HL-60 (cell line): ENCODE measurements at regions not wholly inside any gene's neighbourhood (a gene's known extent, or its start where the extent isn't known, plus 50 kb on each side); places are given as distances from the start of the nearest gene placed in this dataset.

Source experiments
- DNase-seq, 2 experiments: peaks; one replicate each; pipeline ENCODE4 v3.0.0-alpha.2; 2010 to 2020; ENCODE audit warnings: low read depth in 1 of 2, low spot score in 1 of 2
- H3K27ac ChIP-seq: fragments of 250-450 bp; sonication (Bioruptor Pico); replicated peaks from 2 replicates; pipeline ENCODE4 v1.5.1; 2020; ENCODE audit warnings: mild to moderate bottlenecking, moderate library complexity
- H3K27me3 ChIP-seq: fragments of 250-450 bp; sonication (Bioruptor Pico); 2 replicates; pipeline ENCODE4 v1.5.1; 2021; ENCODE audit warnings: mild to moderate bottlenecking, moderate library complexity; ENCODE audit not compliant: insufficient read depth, poor library complexity, severe bottlenecking
- H3K4me3 ChIP-seq: replicated peaks from 2 replicates; pipeline ENCODE4 v1.5.1; 2011; ENCODE audit warnings: mild to moderate bottlenecking, control low read depth, low read length; ENCODE audit not compliant: insufficient read depth
- CTCF ChIP-seq: IDR thresholded peaks from one replicate; pipeline ENCODE4 v1.5.1; 2011; ENCODE audit warnings: low read length, control low read depth, inconsistent platforms; ENCODE audit not compliant: insufficient read depth
- GABPA ChIP-seq: IDR thresholded peaks from 2 replicates; pipeline ENCODE4 v1.6.1; 2012; ENCODE audit warnings: low read depth
- POLR2AphosphoS5 ChIP-seq: IDR thresholded peaks from 2 replicates; pipeline ENCODE4 v1.6.1; 2012; ENCODE audit warnings: low read depth
- REST ChIP-seq: IDR thresholded peaks from 2 replicates; pipeline ENCODE4 v1.6.1; 2012; ENCODE audit warnings: low read depth; ENCODE audit not compliant: insufficient replicate concordance
- SPI1 ChIP-seq: IDR thresholded peaks from 2 replicates; pipeline ENCODE4 v1.6.1; 2012; ENCODE audit warnings: low read depth, mild to moderate bottlenecking, borderline replicate concordance

GRCh38 chr2:57479981-57480380, 566.6 kb upstream of the VRK2 start:
- Histone ChIP-seq H3K4me3 (no peak overlapping the region), H3K27ac (no peak overlapping the region), H3K27me3 (no peaks in the 10 kb centered on the region)
- no peak for DNase-seq
- TF ChIP-seq CTCF (no peak), GABPA (no peak), REST (no peak), POLR2AphosphoS5 (no peak), SPI1 (no peak)

- Histone ChIP-seq H3K27ac (no peak overlapping the region), H3K4me3 (no peak overlapping the region), H3K27me3 (no peaks in the 10 kb centered on the region)
- no peak for TF ChIP-seq POLR2AphosphoS5
- no peak for TF ChIP-seq GABPA
- no peak for TF ChIP-seq CTCF
- no peak for TF ChIP-seq REST
- no peak for TF ChIP-seq SPI1
- no peak for DNase-seq
Observed at GRCh38 chr2:57488061-57488460, 558.5 kb upstream of the VRK2 start.

- Histone ChIP-seq H3K4me3 (no peak overlapping the region), H3K27me3 (no peaks in the 10 kb centered on the region), H3K27ac (peak overlapping the region; percentile 49)
- TF ChIP-seq SPI1 = no peak
- TF ChIP-seq POLR2AphosphoS5 = no peak
- no peak for TF ChIP-seq REST
- no peak for TF ChIP-seq CTCF
- TF ChIP-seq GABPA = no peak
- DNase-seq = peak in 1 of 2 experiments; percentile 72
Observed at GRCh38 chr2:57490741-57491140, 555.9 kb upstream of the VRK2 start.
